RWPE1 (cell line): ENCODE measurements at regions not wholly inside any gene's neighbourhood (a gene's known extent, or its start where the extent isn't known, plus 50 kb on each side); places are given as distances from the start of the nearest gene placed in this dataset.

Experiments used
- CTCF ChIA-PET: fragments of 350-600 bp; sonication (Branson Sonifier 250); formaldehyde crosslinking; extraction: SDS; loops from one replicate; lab custom pipeline; 2021; lab: Yijun Ruan, JAX
- POLR2A ChIA-PET: fragments of 400-600 bp; formaldehyde crosslinking; extraction: SDS; loops from one replicate; lab custom pipeline; 2020; ENCODE audit warnings: antibody characterized with exemption; ENCODE audit not compliant: low non-redundant PET; lab: Yijun Ruan, JAX
- DNase-seq: peaks from one replicate; pipeline ENCODE4 v3.0.0; 2012; ENCODE audit warnings: low spot score
- H3K27ac ChIP-seq: fragments of 450-650 bp; 2 replicates; pipeline ENCODE4 v1.5.1; 2017
- CTCF ChIP-seq: fragments of 450-650 bp; conservative IDR thresholded peaks from 2 replicates; pipeline ENCODE4 v1.5.1; 2017; ENCODE audit warnings: low read depth, mild to moderate bottlenecking

GRCh38 chr12:13342971-13343370, 146.4 kb downstream of the EMP1 start:
- CTCF ChIA-PET: no interaction called here

GRCh38 chr12:13340149-13340548, 143.6 kb downstream of the EMP1 start:
- no peak for DNase-seq
- no peak overlapping the region for H3K27ac ChIP-seq
- ChIA-PET POLR2A (no interaction called here), CTCF (interaction anchor here (0.6 to 0.7 kb wide), 2 partner anchors 540 to 846 kb away, joined by 3 to 6 read pairs; no protein-coding TSS in a partner anchor)
- TF ChIP-seq CTCF: no peak

More at GRCh38 chr12:13342971-13343370, 146.4 kb downstream of the EMP1 start:
- no peak overlapping the region for H3K27ac ChIP-seq
- no peak for DNase-seq
- POLR2A ChIA-PET: no interaction called here
- no peak for TF ChIP-seq CTCF

- no peak overlapping the region for H3K27ac ChIP-seq
- no peak for TF ChIP-seq CTCF
- CTCF ChIA-PET: no interaction called here
- POLR2A ChIA-PET: no interaction called here
- DNase-seq: peak; percentile 87
These were observed 143.0 kb downstream of the EMP1 start for GRCh38 chr12:13339538-13339937.

- no peak overlapping the region for H3K27ac ChIP-seq
- no peak for DNase-seq
- no peak for TF ChIP-seq CTCF
- CTCF ChIA-PET: no interaction called here
- POLR2A ChIA-PET: no interaction called here
These were observed 142.6 kb downstream of the EMP1 start for GRCh38 chr12:13339091-13339490.

- H3K27ac ChIP-seq: no peak overlapping the region
- no peak for TF ChIP-seq CTCF
- POLR2A ChIA-PET: no interaction called here
- no peak for DNase-seq
- CTCF ChIA-PET: no interaction called here
These were observed 141.3 kb downstream of the EMP1 start for GRCh38 chr12:13337791-13338190.

GRCh38 chr12:13336216-13336615, 139.7 kb downstream of the EMP1 start:
- no peak overlapping the region for H3K27ac ChIP-seq
- DNase-seq: no peak
- CTCF ChIA-PET: interaction anchor here (0.7 kb wide), 1 partner anchor 158 kb away, joined by 3 read pairs; no protein-coding TSS in a partner anchor
- no peak for TF ChIP-seq CTCF
- POLR2A ChIA-PET: no interaction called here
